Stimulated activated CD4-positive, alpha-beta T cell treated with anti-CD3 and anti-CD28 coated beads, TNF-alpha, amount 100 ng/mL, for 24 hours (primary cell): ENCODE measurements at regions not wholly inside any gene's neighbourhood (a gene's known extent, or its start where the extent isn't known, plus 50 kb on each side); places are given as distances from the start of the nearest gene placed in this dataset.

Experiments used
- DNase-seq, 3 experiments: peaks; one replicate each; pipeline ENCODE4 v3.0.0-alpha.2; 2020; ENCODE audit warnings: low read depth in 3 of 3

GRCh38 chr6:168968801-168969200 lies 284.8 kb downstream of the THBS2 start:
- DNase-seq, result no peak

- no peak for DNase-seq
Measured at GRCh38 chr6:168968228-168968627, 285.4 kb downstream of the THBS2 start.

DNA sequence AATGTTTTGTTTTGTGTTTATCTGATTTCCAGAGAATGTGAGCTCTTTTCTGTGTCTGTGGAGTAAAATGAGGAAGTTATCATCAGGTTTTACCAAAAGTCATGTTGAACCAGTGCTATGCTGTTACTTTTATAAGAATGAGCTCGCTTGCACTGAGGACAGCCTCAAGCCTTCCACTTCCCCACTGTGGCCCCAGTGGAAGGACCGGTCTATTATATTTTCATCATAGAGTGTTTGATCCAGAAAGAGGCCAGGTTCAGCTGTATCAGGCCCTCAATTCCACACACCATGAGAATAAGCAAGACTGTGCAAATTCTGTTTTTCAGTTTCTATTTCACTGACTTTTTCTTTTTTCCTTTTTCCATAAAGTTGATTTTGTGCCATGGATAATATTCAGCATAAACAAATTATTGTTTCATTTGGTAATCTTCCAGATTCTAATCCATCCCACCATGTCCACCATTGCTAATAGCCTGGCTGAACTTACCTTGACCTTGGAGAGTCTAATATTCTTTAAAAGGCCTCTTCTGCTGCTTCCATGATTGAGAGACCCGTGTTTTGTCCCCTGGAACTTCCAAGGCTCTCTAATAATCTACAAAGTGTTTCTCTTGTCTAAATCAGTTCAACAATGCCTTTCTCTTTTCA lies 286.2 kb downstream of the THBS2 start:
- DNase-seq, result no peak

- DNase-seq, result no peak
Measured at GRCh38 chr6:168964138-168964835, 289.4 kb downstream of the THBS2 start.

DNA sequence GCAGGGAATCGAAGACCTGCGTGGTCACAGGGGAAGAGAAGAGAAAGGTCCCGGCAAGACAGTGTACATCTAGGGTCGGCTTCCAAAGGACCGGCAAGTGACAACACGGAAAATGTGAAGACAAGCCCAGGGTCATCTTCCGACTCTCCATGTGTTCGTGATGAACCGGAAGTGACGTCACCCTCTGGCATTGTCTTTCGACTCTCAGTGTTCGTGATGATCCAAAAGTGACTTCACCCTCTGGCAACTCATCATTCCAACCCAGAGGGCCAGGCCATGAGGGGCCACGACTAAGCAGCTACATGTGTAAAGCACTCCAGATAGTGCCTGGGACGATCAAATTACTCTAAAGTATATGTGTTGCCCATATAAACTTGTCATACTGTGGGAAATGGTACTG lies 290.8 kb downstream of the THBS2 start:
- DNase-seq, result no peak

DNA sequence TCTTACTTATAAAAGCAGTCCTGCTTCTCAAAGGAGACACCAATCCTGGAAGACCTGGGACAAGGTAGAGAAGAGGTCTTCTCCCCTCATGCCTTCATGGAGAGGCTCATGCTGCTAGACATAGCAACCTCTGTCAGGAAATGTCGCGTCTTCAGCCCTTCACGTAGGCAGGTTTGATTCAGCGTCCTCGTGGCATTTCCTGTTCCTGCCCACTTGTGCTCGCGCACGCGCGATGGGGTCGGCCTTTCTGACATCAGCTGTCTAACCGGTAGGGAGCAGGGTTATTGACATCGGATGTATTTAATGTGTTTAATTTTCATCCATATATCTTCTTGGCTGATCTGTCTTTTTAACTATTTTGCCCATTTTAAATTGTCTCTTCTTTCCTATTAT lies 292.4 kb downstream of the THBS2 start:
- no peak for DNase-seq

DNA sequence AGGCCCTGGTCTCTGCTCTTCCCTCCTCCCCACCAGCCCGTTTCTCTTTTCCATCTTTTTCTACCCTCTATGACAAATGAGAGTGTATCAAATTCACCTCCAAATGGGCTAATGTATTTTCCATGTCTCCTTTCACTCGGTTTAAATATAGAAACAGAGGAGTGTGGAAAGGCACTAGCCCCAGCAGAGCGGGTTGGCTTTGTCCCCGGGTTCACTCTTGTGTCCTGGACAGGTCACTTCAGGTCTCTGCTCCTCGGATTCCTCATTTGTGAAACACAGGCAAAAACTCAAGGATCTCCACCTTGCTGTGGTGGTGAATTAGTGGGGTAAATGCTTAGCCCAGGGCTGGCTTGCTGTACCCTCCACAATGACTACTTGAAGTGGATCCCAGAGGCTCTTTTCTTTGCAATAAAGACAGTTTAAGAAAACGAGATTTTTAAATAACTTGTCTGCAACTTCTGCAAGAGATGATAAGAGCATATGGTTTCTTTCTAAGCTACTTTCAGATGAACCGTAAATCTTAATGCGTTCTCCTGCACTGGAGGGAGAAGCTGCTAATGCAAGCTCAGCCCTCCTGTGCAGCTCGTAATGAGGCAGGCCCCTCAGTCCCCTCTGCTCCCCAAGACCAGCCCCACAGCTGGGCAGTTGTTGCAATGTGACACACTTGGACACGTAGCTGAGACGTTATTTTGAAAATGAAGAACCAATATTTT lies 292.9 kb downstream of the THBS2 start:
- DNase-seq, result no peak

GRCh38 chr6:168959696-168960095 lies 293.9 kb downstream of the THBS2 start:
- no peak for DNase-seq

DNA sequence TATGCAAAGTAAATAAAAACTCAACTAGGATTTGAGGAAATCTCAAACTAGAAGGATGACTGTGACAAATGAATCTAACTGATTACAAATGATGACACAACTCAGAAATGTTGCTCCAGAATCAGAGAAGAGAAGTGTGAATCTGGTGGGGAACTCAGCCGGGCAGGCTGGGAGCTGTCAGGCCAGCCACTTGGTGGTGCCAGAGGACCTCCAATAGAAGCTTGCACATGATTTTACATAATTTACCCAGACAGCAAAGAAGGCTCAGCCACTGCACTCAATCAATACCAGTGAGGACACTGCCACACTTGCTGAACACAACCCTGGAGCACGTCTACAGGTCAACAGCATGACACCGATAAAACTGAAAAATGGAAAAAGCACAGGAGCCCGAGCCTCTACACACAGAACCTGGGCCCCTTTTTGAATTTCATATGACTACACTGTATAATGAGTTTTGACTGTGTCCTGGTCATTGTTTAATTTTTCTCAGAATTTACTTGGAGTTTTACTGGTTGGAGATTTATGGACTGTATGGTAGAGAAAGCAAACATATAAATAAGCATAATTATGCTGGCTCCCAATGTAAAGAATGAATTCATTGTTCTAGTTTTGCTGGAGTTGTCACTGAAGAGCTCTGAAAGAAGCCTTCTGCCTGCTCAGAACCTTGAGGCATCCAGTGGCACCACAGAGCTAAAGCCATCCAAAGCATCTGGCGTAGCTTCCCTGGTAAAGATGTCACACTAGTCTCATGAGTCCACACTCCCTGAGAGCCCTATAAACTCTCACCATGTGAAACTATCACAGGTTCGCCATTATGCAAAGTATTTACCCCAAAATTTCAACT lies 296.5 kb downstream of the THBS2 start:
- peak in 2 of 3 experiments; percentile 6 to 42 for DNase-seq

GRCh38 chr6:168956141-168956838 lies 297.4 kb downstream of the THBS2 start:
- no peak for DNase-seq

DNA sequence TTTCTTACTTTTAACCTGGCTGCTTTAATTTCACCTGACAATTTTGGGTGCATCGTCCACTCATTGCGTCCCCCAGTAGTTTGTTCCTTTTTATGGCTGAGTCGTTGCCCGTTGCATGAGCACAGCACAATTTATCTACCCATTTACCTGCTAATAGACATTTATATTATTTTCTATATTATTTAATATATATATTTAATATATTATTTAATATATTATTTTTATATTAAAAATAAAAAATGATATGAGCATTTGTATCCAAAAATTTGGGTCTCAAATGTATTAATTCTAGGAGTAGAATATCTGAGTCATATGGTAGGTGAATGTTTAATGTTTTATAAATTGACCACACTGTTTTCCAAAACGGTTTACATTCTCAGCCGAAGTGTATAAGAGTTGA lies 300.2 kb downstream of the THBS2 start:
- no peak for DNase-seq

- DNase-seq, result no peak
Measured at GRCh38 chr6:168951217-168951616, 302.4 kb downstream of the THBS2 start.

- DNase-seq, result no peak
Measured at GRCh38 chr6:168950858-168951214, 302.8 kb downstream of the THBS2 start.

- no peak for DNase-seq
Measured at GRCh38 chr6:168949981-168950857, 303.4 kb downstream of the THBS2 start.

GRCh38 chr6:168948990-168949531 lies 304.6 kb downstream of the THBS2 start:
- DNase-seq, result no peak

DNA sequence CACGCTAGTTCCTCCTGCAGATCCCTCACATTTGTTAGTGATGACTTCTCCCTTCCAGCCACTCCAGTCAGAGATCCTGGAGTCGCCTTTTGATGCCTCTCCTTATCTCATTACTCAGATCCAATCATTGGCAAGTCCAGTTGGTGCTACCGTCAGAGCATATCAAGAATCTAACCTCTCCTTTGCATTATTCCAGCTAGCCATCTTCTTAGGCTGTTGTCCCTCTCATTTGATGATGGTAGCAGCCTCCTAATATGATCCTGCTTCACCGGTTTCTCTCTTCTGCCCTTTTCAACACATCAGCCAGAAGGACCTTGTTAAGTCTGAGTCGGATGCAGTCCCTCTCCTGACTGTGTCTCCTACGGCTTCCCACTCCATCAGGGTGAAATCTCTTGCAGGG lies 305.6 kb downstream of the THBS2 start:
- no peak for DNase-seq

DNA sequence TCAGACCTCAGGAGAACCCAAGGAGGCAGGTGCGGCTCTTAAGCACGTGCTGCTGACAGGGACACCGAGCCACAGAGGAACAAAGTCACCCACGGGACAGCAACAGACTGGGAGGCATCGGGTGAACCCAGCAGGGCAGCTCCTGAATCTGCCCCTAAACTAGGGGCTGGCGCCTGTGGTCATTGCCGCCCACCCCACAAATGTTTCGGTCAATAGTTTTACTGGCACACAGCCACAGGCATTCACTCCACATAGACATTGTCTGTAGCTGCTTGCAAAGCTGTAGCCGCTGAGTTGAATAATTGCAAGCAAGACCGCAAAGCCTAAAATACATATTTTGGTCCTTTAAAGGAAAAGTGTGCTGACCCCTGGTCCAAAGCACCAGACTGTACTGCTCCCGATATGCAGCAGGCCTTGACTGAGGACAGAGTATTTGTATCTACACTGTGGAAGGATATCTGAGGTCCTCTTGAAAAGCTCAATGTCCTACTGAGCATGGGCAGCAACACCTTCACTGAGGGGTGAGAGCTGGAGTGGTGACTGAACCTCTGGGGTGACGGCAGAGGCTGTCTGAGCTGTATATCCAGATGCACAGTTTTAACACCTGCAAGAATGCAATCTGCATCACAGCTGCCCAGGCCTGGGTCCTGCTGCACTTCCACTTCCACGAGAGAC lies 310.3 kb downstream of the THBS2 start:
- no peak for DNase-seq

DNA sequence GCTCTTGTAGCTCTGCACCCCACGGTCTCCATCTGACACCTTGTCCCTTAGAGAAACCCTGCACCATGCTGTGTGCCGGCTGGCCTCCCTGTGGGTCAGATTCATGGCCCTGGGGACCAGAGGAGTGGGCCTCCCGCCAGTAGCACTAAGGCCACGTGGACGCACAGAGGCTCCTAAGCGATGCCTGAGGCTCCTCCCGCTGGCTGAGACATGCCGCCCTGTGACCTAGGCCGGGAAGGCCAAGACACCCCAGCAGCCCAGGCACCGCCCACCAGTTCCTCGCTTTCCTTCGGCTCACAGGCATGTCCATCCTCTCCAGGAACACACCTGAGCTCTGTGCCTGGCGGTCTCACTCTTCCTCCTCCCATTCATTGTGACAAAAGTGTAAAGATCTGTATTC lies 311.0 kb downstream of the THBS2 start:
- DNase-seq, result no peak

DNA sequence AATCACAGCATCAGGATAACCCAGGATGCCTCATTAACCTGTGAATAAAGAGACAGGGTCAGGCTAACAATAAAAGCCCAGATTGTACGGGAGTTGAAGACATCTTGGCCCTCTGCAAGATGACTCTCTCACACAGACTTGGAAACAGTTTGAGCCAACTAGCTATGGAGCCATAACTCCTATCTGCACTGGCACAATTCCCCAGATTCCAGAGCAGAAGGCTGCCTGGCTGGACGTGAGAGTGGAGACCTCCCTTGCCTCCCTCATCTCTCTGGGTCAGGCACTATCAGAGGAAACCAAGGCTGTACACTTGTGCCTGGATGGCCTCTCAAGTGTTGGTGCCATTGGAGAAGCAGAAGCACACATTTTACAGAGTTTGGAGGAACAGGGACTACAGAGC lies 312.6 kb downstream of the THBS2 start:
- DNase-seq, result no peak

- DNase-seq, result no peak
Measured at GRCh38 chr6:168939796-168940195, 313.9 kb downstream of the THBS2 start.
